ENCODE measurements at regions not wholly inside any gene's neighbourhood (a gene's known extent, or its start where the extent isn't known, plus 50 kb on each side); places are given as distances from the start of the nearest gene placed in this dataset.

GRCh38 chr5:8871446-8871845 lies 674.4 kb downstream of the SEMA5A start:
- no peak for DNase-seq (ENCODE audit: extremely low read depth in 1 of 2, low read depth in 1 of 2)

- no peak for DNase-seq (ENCODE audit: extremely low read depth in 1 of 2, low read depth in 1 of 2)
Observed at GRCh38 chr5:8875722-8876121, 670.2 kb downstream of the SEMA5A start.

- no peak for DNase-seq (ENCODE audit: extremely low read depth in 1 of 2, low read depth in 1 of 2)
Observed at GRCh38 chr5:8879248-8879647, 666.6 kb downstream of the SEMA5A start.

GRCh38 chr5:8884029-8884428 lies 661.8 kb downstream of the SEMA5A start:
- DNase-seq (ENCODE audit: extremely low read depth in 1 of 2, low read depth in 1 of 2): no peak

- no peak for DNase-seq (ENCODE audit: extremely low read depth in 1 of 2, low read depth in 1 of 2)
Observed at GRCh38 chr5:8892926-8893325, 652.9 kb downstream of the SEMA5A start.

GRCh38 chr5:8894031-8894430 lies 651.8 kb downstream of the SEMA5A start:
- DNase-seq (ENCODE audit: extremely low read depth in 1 of 2, low read depth in 1 of 2): no peak

- DNase-seq (ENCODE audit: extremely low read depth in 1 of 2, low read depth in 1 of 2): no peak
Observed at GRCh38 chr5:8895062-8895461, 650.8 kb downstream of the SEMA5A start.

- DNase-seq (ENCODE audit: extremely low read depth in 1 of 2, low read depth in 1 of 2): no peak
Observed at GRCh38 chr5:8895599-8895998, 650.3 kb downstream of the SEMA5A start.

- DNase-seq (ENCODE audit: extremely low read depth in 1 of 2, low read depth in 1 of 2): no peak
Observed at GRCh38 chr5:8897316-8897715, 648.6 kb downstream of the SEMA5A start.

GRCh38 chr5:8905021-8905420 lies 640.9 kb downstream of the SEMA5A start:
- no peak for DNase-seq (ENCODE audit: extremely low read depth in 1 of 2, low read depth in 1 of 2)

GRCh38 chr5:8906303-8906967 lies 639.4 kb downstream of the SEMA5A start:
- no peak for DNase-seq (ENCODE audit: extremely low read depth in 1 of 2, low read depth in 1 of 2)

- no peak for DNase-seq (ENCODE audit: extremely low read depth in 1 of 2, low read depth in 1 of 2)
Observed at GRCh38 chr5:8907168-8907868, 638.6 kb downstream of the SEMA5A start.

- DNase-seq (ENCODE audit: extremely low read depth in 1 of 2, low read depth in 1 of 2): no peak
Observed at GRCh38 chr5:8908055-8908683, 637.7 kb downstream of the SEMA5A start.

- DNase-seq (ENCODE audit: extremely low read depth in 1 of 2, low read depth in 1 of 2): no peak
Observed at GRCh38 chr5:8912106-8912505, 633.8 kb downstream of the SEMA5A start.

- DNase-seq (ENCODE audit: extremely low read depth in 1 of 2, low read depth in 1 of 2): no peak
Observed at GRCh38 chr5:8913522-8913921, 632.4 kb downstream of the SEMA5A start.

GRCh38 chr5:8919096-8919495 lies 626.8 kb downstream of the SEMA5A start:
- no peak for DNase-seq (ENCODE audit: extremely low read depth in 1 of 2, low read depth in 1 of 2)

GRCh38 chr5:8923526-8923925 lies 622.3 kb downstream of the SEMA5A start:
- DNase-seq (ENCODE audit: extremely low read depth in 1 of 2, low read depth in 1 of 2): no peak

- no peak for DNase-seq (ENCODE audit: extremely low read depth in 1 of 2, low read depth in 1 of 2)
Observed at GRCh38 chr5:8924054-8924793, 621.7 kb downstream of the SEMA5A start.

GRCh38 chr5:8930021-8930420 lies 615.9 kb downstream of the SEMA5A start:
- DNase-seq (ENCODE audit: extremely low read depth in 1 of 2, low read depth in 1 of 2): no peak

- no peak for DNase-seq (ENCODE audit: extremely low read depth in 1 of 2, low read depth in 1 of 2)
Observed at GRCh38 chr5:8934455-8934854, 611.4 kb downstream of the SEMA5A start.

- DNase-seq (ENCODE audit: extremely low read depth in 1 of 2, low read depth in 1 of 2): no peak
Observed at GRCh38 chr5:8940934-8941333, 604.9 kb downstream of the SEMA5A start.

GRCh38 chr5:8943301-8943700 lies 602.6 kb downstream of the SEMA5A start:
- no peak for DNase-seq (ENCODE audit: extremely low read depth in 1 of 2, low read depth in 1 of 2)

Measured in stimulated activated CD8-positive, alpha-beta memory T cell treated with anti-CD3 and anti-CD28 coated beads, Interleukin-7, amount 100 ng/mL, for 48 hours (primary cell).